ENCODE measurements at regions not wholly inside any gene's neighbourhood (a gene's known extent, or its start where the extent isn't known, plus 50 kb on each side); places are given as distances from the start of the nearest gene placed in this dataset.

GRCh38 chr16:76947749-76948148, 243.2 kb upstream of the MON1B start:
- no peak for TF ChIP-seq CTCF (IDR thresholded peaks at IDR 0.05; ENCODE audit: extremely low read depth, missing control alignments)
- DNase-seq (ENCODE audit: low spot score): no peak

GRCh38 chr16:76955629-76956028, 235.4 kb upstream of the MON1B start:
- no peak for TF ChIP-seq CTCF (IDR thresholded peaks at IDR 0.05; ENCODE audit: extremely low read depth, missing control alignments)
- DNase-seq (ENCODE audit: low spot score): no peak

- no peak for TF ChIP-seq CTCF (IDR thresholded peaks at IDR 0.05; ENCODE audit: extremely low read depth, missing control alignments)
- DNase-seq (ENCODE audit: low spot score): no peak
Observed at GRCh38 chr16:76956394-76956793, 234.6 kb upstream of the MON1B start.

GRCh38 chr16:76956841-76957240, 234.1 kb upstream of the MON1B start:
- no peak for TF ChIP-seq CTCF (IDR thresholded peaks at IDR 0.05; ENCODE audit: extremely low read depth, missing control alignments)
- DNase-seq (ENCODE audit: low spot score): no peak

- TF ChIP-seq CTCF (IDR thresholded peaks at IDR 0.05; ENCODE audit: extremely low read depth, missing control alignments): no peak
- no peak for DNase-seq (ENCODE audit: low spot score)
Observed at GRCh38 chr16:76959166-76959565, 231.8 kb upstream of the MON1B start.

- DNase-seq (ENCODE audit: low spot score): no peak
Observed at GRCh38 chr16:76963614-76964315, 227.2 kb upstream of the MON1B start.

More at GRCh38 chr16:76963614-76964315, 227.2 kb upstream of the MON1B start:
- no peak for TF ChIP-seq CTCF (IDR thresholded peaks at IDR 0.05; ENCODE audit: extremely low read depth, missing control alignments)
